Neural progenitor cell (in vitro differentiated cells): ENCODE measurements at regions not wholly inside any gene's neighbourhood (a gene's known extent, or its start where the extent isn't known, plus 50 kb on each side); places are given as distances from the start of the nearest gene placed in this dataset.

Source experiments
- CTCF ChIP-seq: fragments of 200-600 bp; sonication (generic); IDR thresholded peaks from 2 replicates; pipeline ENCODE4 v1.5.1; 2017; ENCODE audit warnings: antibody characterized with exemption, mild to moderate bottlenecking
- EZH2 ChIP-seq: fragments of 200-600 bp; sonication (generic); IDR thresholded peaks from 2 replicates; pipeline ENCODE4 v1.6.1; 2017; ENCODE audit warnings: antibody characterized with exemption, mild to moderate bottlenecking, moderate library complexity

- TF ChIP-seq CTCF (no peak), EZH2 (no peak)
Measured at GRCh38 chr2:16271231-16271896, 331.0 kb downstream of the MYCN start.
